Endothelial cell of umbilical vein (primary cell): ENCODE measurements at regions not wholly inside any gene's neighbourhood (a gene's known extent, or its start where the extent isn't known, plus 50 kb on each side); places are given as distances from the start of the nearest gene placed in this dataset.

ENCODE experiments used
- BruUV-seq: library from RNA; stranded (reverse); fragments of 400-500 nt; replicated peaks from 2 replicates; lab custom pipeline; 2021; lab: Mats Ljungman, UMichigan
- CTCF ChIA-PET: fragments of 300-600, 350-600 bp; sonication (Branson Sonifier 250); formaldehyde crosslinking; loops from one replicate; lab custom pipeline; 2021; ENCODE audit warnings: antibody characterized with exemption, inconsistent platforms; lab: Charles Lee
- POLR2A ChIA-PET: fragments of 300-600, 350-600 bp; sonication (Branson Sonifier 250); formaldehyde crosslinking; loops from one replicate; lab custom pipeline; 2021; ENCODE audit warnings: antibody characterized with exemption, inconsistent platforms; lab: Charles Lee
- DNase-seq: peaks from one replicate; pipeline ENCODE4 v3.0.0-alpha.2; 2011; ENCODE audit warnings: low read depth, low spot score
- FAIRE-seq: peaks from 2 replicates; lab custom pipeline; 2011; peaks lifted over from hg19 to GRCh38; lab: Jason Lieb, UNC
- H2AFZ ChIP-seq: 2 replicates; pipeline ENCODE4 v1.6.0; 2012; ENCODE audit warnings: low read depth, low read length, control low read depth, inconsistent platforms
- H3K27ac ChIP-seq: 2 replicates; pipeline ENCODE4 v1.5.1; 2011; ENCODE audit warnings: low read depth, mild to moderate bottlenecking, control low read depth, low read length, moderate library complexity; ENCODE audit not compliant: insufficient read depth
- H3K27me3 ChIP-seq, 2 experiments: 2 replicates each; pipeline versions ENCODE4 v1.6.0 to v1.6.1; 2011; ENCODE audit warnings: low read length in 2 of 2, mixed read lengths in 1 of 2; ENCODE audit not compliant: control insufficient read depth in 2 of 2, insufficient read depth in 2 of 2
- H3K36me3 ChIP-seq, 2 experiments: 2 replicates in 1 of 2; 3 replicates in 1 of 2; pipeline ENCODE4 v1.5.1; 2011; ENCODE audit warnings: low read length in 2 of 2, mild to moderate bottlenecking in 1 of 2, moderate library complexity in 1 of 2; ENCODE audit not compliant: control insufficient read depth in 2 of 2, insufficient read depth in 2 of 2; ENCODE audit errors: extremely low read depth in 1 of 2
- H3K4me1 ChIP-seq: 3 replicates; pipeline ENCODE4 v1.5.1; 2011; ENCODE audit warnings: mild to moderate bottlenecking, low read length; ENCODE audit not compliant: control insufficient read depth, insufficient read depth; ENCODE audit errors: extremely low read depth
- H3K4me2 ChIP-seq: 2 replicates; pipeline ENCODE4 v1.6.1; 2011; ENCODE audit warnings: low read length, control low read depth, mixed read lengths; ENCODE audit not compliant: insufficient read depth
- H3K4me3 ChIP-seq, 3 experiments: fragments of 200-600 bp in 1 of 3; sonication (generic), shearing (Covaris generic) in 1 of 3; replicated peaks in 1 of 3; 2 replicates each; pipeline ENCODE4 v1.5.1; 2011 to 2016; ENCODE audit warnings: control low read depth in 3 of 3, low read length in 3 of 3, mild to moderate bottlenecking in 2 of 3, inconsistent platforms in 1 of 3, low read depth in 1 of 3, moderate library complexity in 1 of 3; ENCODE audit not compliant: insufficient read depth in 1 of 3
- H3K79me2 ChIP-seq: 2 replicates; pipeline ENCODE4 v1.6.0; 2012; ENCODE audit warnings: low read length, inconsistent platforms; ENCODE audit not compliant: control insufficient read depth, insufficient read depth
- H3K9ac ChIP-seq: replicated peaks from 2 replicates; pipeline ENCODE3; 2011; ENCODE audit warnings: low read length, control low read depth; ENCODE audit not compliant: insufficient read depth; ENCODE audit errors: extremely low read depth
- H3K9me1 ChIP-seq: replicated peaks from 3 replicates; pipeline ENCODE4 v1.6.0; 2011; ENCODE audit warnings: mild to moderate bottlenecking, low read length; ENCODE audit not compliant: control insufficient read depth, insufficient read depth; ENCODE audit errors: extremely low read depth
- H3K9me3 ChIP-seq: replicated peaks from 2 replicates; pipeline ENCODE4 v1.5.1; 2012; ENCODE audit warnings: low read length, inconsistent platforms; ENCODE audit not compliant: control insufficient read depth, insufficient read depth
- H4K20me1 ChIP-seq: replicated peaks from 2 replicates; pipeline ENCODE3; 2011; ENCODE audit warnings: mild to moderate bottlenecking, low read length; ENCODE audit not compliant: control insufficient read depth, insufficient read depth; ENCODE audit errors: extremely low read depth
- EZH2 ChIP-seq: IDR thresholded peaks from 2 replicates; pipeline ENCODE4 v1.6.1; 2012; ENCODE audit warnings: borderline replicate concordance, low read depth, mild to moderate bottlenecking, moderate library complexity, low read length, inconsistent platforms; ENCODE audit not compliant: severe bottlenecking
- FOS ChIP-seq: IDR thresholded peaks from 2 replicates; pipeline ENCODE4 v1.6.1; 2011; ENCODE audit warnings: mild to moderate bottlenecking, low read length, moderate library complexity, borderline replicate concordance; ENCODE audit not compliant: insufficient read depth
- GATA2 ChIP-seq: IDR thresholded peaks from 2 replicates; pipeline ENCODE4 v1.7.0; 2011; ENCODE audit warnings: low read depth, mild to moderate bottlenecking, moderate library complexity, mixed read lengths, low read length; ENCODE audit not compliant: insufficient read length, insufficient read depth
- JUN ChIP-seq: IDR thresholded peaks from 2 replicates; pipeline ENCODE4 v1.6.1; 2011; ENCODE audit warnings: borderline replicate concordance, low read depth; ENCODE audit not compliant: insufficient read length, insufficient read depth
- MYC ChIP-seq: IDR thresholded peaks from one replicate; pipeline ENCODE4 v1.6.1; 2011; ENCODE audit warnings: mild to moderate bottlenecking, low read depth, low read length
- POLR2A ChIP-seq: IDR thresholded peaks from 2 replicates; pipeline ENCODE4 v1.6.1; 2012; ENCODE audit warnings: low read depth, mild to moderate bottlenecking, control low read depth, low read length
- POLR2AphosphoS5 ChIP-seq: IDR thresholded peaks from 2 replicates; pipeline ENCODE4 v1.6.1; 2012; ENCODE audit warnings: low read depth, mild to moderate bottlenecking, control low read depth, low read length, moderate library complexity; ENCODE audit not compliant: insufficient read depth
- dilution Hi-C: fragments of 300-500 bp; cut with MboI; formaldehyde crosslinking; loops from one replicate; pipeline ENCODE4 v1.15.0; 2019; ENCODE audit warnings: low sequenced_read_pairs; ENCODE audit not compliant: extremely low pct_ligation_motif_present
- intact Hi-C: fragments of 100-400 bp; cut with micrococcal nuclease; formaldehyde crosslinking; loops from one replicate; pipeline ENCODE4 v1.10.0; 2022
- TF ChIP-seq, protein P1 (sequence below): IDR thresholded peaks from 2 replicates; pipeline ENCODE4 v1.6.1; 2011; ENCODE audit not compliant: insufficient read depth, insufficient read length
- TF ChIP-seq, protein P2 (sequence below), 2 donors: IDR thresholded peaks; 1 replicate in 1 of 2; 2 replicates in 1 of 2; pipeline ENCODE4 v1.5.1; 2011; ENCODE audit warnings: low read length in 2 of 2, mild to moderate bottlenecking in 2 of 2, moderate library complexity in 2 of 2, control low read depth in 1 of 2, inconsistent platforms in 1 of 2, low read depth in 1 of 2; ENCODE audit not compliant: insufficient read depth in 1 of 2; ENCODE audit errors: extremely low read depth in 1 of 2

DNA sequence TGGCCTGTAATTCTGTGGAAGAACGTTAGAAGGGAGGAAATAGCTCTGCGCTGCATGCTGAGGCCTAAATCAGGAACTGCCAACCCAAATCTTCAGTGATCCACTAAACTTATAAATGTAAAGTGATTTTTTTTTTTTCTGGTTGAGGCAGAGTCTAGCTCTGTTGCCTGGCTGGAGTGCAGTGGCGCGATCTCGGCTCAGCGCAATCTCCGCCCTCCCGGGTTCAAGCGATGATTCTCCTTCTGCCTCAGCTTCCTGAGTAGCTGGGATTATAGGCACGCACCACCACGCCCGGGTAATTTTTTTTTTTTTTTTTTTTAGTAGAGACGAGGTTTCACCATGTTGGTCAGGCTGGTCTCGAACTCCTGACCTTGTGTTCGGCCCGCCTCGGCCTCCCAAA is 717.4 kb upstream of the FAM174A start:
- POLR2A ChIA-PET: no interaction called here
- intact Hi-C loops (no loop called here), dilution Hi-C loops (no loop called here)
- Histone ChIP-seq H3K36me3 (no peaks in the 10 kb centered on the region), H3K4me3 (no peak overlapping the region), H3K4me1 (no peaks in the 10 kb centered on the region), H3K27me3 (no peaks in the 10 kb centered on the region), H3K79me2 (no peaks in the 10 kb centered on the region), H4K20me1 (no peaks in the 10 kb centered on the region), H3K9me3 (no peaks in the 10 kb centered on the region), H3K9me1 (no peaks in the 10 kb centered on the region), H3K27ac (no peak overlapping the region), H3K4me2 (no peak overlapping the region), H2AFZ (no peak overlapping the region), H3K9ac (no peak overlapping the region)
- TF ChIP-seq MYC (no peak), POLR2A (no peak), FOS (no peak), EZH2 (no peak), GATA2 (no peak), JUN (no peak), POLR2AphosphoS5 (no peak)
- TF ChIP-seq, protein P1, sequence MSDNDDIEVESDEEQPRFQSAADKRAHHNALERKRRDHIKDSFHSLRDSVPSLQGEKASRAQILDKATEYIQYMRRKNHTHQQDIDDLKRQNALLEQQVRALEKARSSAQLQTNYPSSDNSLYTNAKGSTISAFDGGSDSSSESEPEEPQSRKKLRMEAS: no peak
- TF ChIP-seq, protein P2, sequence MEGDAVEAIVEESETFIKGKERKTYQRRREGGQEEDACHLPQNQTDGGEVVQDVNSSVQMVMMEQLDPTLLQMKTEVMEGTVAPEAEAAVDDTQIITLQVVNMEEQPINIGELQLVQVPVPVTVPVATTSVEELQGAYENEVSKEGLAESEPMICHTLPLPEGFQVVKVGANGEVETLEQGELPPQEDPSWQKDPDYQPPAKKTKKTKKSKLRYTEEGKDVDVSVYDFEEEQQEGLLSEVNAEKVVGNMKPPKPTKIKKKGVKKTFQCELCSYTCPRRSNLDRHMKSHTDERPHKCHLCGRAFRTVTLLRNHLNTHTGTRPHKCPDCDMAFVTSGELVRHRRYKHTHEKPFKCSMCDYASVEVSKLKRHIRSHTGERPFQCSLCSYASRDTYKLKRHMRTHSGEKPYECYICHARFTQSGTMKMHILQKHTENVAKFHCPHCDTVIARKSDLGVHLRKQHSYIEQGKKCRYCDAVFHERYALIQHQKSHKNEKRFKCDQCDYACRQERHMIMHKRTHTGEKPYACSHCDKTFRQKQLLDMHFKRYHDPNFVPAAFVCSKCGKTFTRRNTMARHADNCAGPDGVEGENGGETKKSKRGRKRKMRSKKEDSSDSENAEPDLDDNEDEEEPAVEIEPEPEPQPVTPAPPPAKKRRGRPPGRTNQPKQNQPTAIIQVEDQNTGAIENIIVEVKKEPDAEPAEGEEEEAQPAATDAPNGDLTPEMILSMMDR (IDR thresholded peaks at IDR 0.05; ENCODE audit: extremely low read depth in 1 of 2, insufficient read depth in 1 of 2, low read depth in 1 of 2, low read length in 2 of 2): no peak
- CTCF ChIA-PET: interaction anchor here (1.1 to 1.3 kb wide), 2 partner anchors 10 to 13 kb away, joined by 3 read pairs; no protein-coding TSS in a partner anchor
- BruUV-seq: no TSS peak
- FAIRE-seq: no peak
- DNase-seq: no peak
